ENCODE measurements at regions not wholly inside any gene's neighbourhood (a gene's known extent, or its start where the extent isn't known, plus 50 kb on each side); places are given as distances from the start of the nearest gene placed in this dataset.

DNA sequence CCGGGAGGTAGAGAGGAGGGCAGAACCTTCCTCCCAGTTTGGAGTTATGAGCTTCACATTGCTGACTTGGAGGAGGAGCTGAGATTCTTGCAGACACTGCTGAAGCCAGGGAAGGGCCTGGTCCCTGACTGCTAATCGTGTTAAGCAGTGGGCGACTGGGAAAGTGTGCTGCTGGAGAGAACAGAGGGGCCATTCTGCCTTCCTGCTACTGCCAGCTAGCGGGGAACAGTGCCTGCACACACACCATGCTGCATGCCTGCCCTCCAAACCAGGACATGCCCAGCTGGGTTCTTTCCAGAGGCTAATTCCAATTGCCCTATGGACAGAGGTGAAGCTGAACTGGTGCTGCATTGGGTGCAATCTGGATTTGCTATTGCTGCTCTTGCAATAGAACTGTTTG is 281.4 kb downstream of the AJAP1 start:
- Histone ChIP-seq H3K4me1 (replicated peaks) (no peaks in the 10 kb centered on the region), H3K4me3 (no peak overlapping the region), H3K27ac (no peak overlapping the region), H3K27me3 (replicated peaks) (no peaks in the 10 kb centered on the region), H3K9me3 (replicated peaks) (peaks cover 6% of the 10 kb centered on the region; the same call in 1 of the 2 replicates), H3K36me3 (no peaks in the 10 kb centered on the region)
- DNase-seq (ENCODE audit: low read depth in 1 of 2, low spot score in 2 of 2), result no peak

- Histone ChIP-seq H3K27ac (no peak overlapping the region), H3K4me1 (replicated peaks) (no peaks in the 10 kb centered on the region), H3K4me3 (no peak overlapping the region), H3K9me3 (replicated peaks) (no peaks in the 10 kb centered on the region; the same call in 1 of the 2 replicates), H3K36me3 (no peaks in the 10 kb centered on the region), H3K27me3 (replicated peaks) (no peaks in the 10 kb centered on the region)
- DNase-seq (ENCODE audit: low read depth in 1 of 2, low spot score in 2 of 2), result no peak
Observed at GRCh38 chr1:4933232-4933631, 278.8 kb downstream of the AJAP1 start.

DNA sequence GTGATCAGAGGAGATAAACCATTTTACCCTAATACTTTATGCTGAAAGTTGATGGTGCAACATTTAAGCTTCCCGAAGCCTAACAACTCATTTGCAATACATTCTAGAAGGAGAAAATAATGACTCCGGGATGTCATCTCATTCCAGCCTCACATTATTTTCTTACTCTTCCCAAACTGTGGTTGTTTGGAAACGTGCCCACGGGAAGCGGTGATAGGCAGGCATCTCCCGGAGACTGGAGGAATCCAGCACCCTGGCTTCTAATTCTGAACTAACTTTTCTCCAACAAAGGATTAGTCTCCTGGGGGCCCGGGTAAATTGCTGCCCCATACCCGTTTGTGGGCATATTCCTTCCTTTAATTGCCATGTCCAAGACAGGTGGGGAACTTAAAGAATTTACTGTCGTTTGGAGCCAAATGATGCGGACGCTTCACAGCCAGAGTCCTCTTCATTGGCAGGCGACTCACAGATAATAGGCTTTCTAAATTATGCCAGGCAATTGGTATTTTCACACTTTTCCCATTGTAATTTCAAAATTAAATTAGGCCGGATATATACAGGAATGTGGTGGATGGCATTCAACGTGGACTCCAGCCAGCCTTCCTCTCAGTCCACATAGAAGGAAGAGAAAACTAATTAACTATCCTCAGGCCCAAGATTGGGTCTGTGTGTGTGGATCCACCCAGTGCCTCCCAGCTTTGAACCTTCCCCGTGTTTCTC is 278.1 kb downstream of the AJAP1 start:
- Histone ChIP-seq H3K27ac (no peak overlapping the region), H3K4me1 (replicated peaks) (no peaks in the 10 kb centered on the region), H3K4me3 (no peak overlapping the region), H3K9me3 (replicated peaks) (no peaks in the 10 kb centered on the region; the same call in 1 of the 2 replicates), H3K36me3 (no peaks in the 10 kb centered on the region), H3K27me3 (replicated peaks) (no peaks in the 10 kb centered on the region)
- DNase-seq (ENCODE audit: low read depth in 1 of 2, low spot score in 2 of 2), result no peak

DNA sequence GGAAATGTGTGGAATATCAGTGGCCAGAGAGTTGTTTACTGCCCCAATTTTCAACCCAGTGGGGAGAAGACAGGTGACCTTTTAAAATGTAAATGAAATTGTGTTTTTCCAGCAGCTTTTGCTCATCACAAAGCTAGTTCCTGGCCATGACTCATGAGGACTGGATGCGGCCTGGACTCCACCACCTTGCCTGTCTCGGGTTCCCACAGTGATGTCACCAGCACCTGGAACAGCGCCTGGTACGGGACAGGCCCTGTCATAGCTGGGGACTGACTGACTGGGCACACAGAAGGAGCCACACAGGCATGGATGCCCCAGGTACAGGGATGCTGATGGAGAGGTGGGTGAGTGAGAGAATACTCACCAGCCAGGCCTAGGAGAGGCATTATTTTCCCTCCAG is 277.1 kb downstream of the AJAP1 start:
- Histone ChIP-seq H3K27me3 (replicated peaks) (no peaks in the 10 kb centered on the region), H3K4me1 (replicated peaks) (no peaks in the 10 kb centered on the region), H3K27ac (no peak overlapping the region), H3K4me3 (no peak overlapping the region), H3K36me3 (no peaks in the 10 kb centered on the region), H3K9me3 (replicated peaks) (peaks cover 2% of the 10 kb centered on the region; the same call in 1 of the 2 replicates)
- no peak for DNase-seq (ENCODE audit: low read depth in 1 of 2, low spot score in 2 of 2)

DNA sequence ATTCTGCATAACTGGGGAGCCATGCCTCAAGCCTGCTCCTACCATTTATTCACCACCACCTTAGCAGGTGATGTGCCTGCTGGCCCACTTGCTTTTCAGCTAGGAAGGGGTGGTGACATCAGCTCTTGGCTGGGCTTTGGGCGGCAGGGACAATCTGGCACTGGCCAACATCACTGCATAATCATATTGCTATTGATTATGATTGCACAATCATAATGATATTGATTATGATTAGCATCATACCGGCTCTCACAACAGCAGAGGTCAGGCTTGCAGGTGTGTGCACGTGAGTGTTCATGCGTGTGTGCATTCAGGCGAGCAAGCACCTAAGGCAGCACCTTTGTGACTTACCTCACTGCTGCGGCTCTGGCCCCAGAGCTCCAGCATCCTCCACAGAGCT is 273.8 kb downstream of the AJAP1 start:
- no peaks in the 10 kb centered on the region for H3K27me3 ChIP-seq (replicated peaks)
- peaks cover 10% of the 10 kb centered on the region; the same call in 1 of the 2 replicates for H3K9me3 ChIP-seq (replicated peaks)
- no peak overlapping the region for H3K27ac ChIP-seq
- no peak for DNase-seq (ENCODE audit: low read depth in 1 of 2, low spot score in 2 of 2)
- H3K4me1 ChIP-seq (replicated peaks), result no peaks in the 10 kb centered on the region
- no peaks in the 10 kb centered on the region for H3K36me3 ChIP-seq
- no peak overlapping the region for H3K4me3 ChIP-seq

DNA sequence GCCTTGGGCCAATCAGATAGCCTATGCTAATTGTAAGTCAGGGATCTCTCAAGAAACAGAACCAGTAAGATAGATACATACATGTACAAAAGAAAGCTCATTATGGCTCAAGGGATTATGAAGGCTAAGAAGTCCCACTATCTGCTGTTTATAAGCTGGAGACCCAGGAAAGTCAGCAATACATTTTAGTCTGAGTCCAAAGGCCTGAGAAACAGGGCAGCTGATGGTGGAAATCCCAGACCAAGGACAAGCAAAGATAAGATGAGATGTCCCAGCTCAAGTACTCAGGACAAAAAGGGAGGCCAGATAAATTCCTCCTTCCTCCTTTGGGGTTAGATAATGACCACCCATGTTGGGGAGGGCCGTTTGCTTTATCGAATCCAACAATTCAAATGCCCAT is 269.9 kb downstream of the AJAP1 start:
- Histone ChIP-seq H3K27me3 (replicated peaks) (no peaks in the 10 kb centered on the region), H3K4me3 (no peak overlapping the region), H3K27ac (no peak overlapping the region), H3K36me3 (no peaks in the 10 kb centered on the region), H3K9me3 (replicated peaks) (peaks cover 14% of the 10 kb centered on the region), H3K4me1 (replicated peaks) (no peaks in the 10 kb centered on the region)
- no peak for DNase-seq (ENCODE audit: low read depth in 1 of 2, low spot score in 2 of 2)

- Histone ChIP-seq H3K27ac (no peak overlapping the region), H3K9me3 (replicated peaks) (no peaks in the 10 kb centered on the region; the same call in none of the 2 replicates), H3K4me1 (replicated peaks) (no peaks in the 10 kb centered on the region), H3K36me3 (no peaks in the 10 kb centered on the region), H3K4me3 (no peak overlapping the region), H3K27me3 (replicated peaks) (no peaks in the 10 kb centered on the region)
- no peak for DNase-seq (ENCODE audit: low read depth in 1 of 2, low spot score in 2 of 2)
Observed at GRCh38 chr1:4916610-4917009, 262.2 kb downstream of the AJAP1 start.

DNA sequence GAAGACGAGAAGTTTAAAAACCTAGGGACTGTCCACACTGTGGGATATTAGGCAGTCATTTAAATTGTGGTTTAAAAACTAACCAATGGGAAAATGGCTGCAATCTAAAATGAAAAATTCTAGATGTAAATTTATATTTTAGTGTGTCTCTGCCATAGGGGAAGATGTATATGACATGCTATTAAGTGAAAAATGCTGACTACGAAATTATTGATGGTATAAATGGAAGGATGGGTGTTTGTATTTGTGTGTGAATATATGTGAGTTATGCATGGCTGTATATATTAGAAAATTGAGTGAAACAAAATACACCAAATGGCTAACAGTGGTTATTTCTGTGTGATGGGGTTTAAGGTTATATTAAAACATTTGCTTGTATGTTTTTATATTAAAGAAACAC is 260.7 kb downstream of the AJAP1 start:
- Histone ChIP-seq H3K27me3 (replicated peaks) (no peaks in the 10 kb centered on the region), H3K4me1 (replicated peaks) (no peaks in the 10 kb centered on the region), H3K9me3 (replicated peaks) (peaks cover 2% of the 10 kb centered on the region), H3K4me3 (no peak overlapping the region), H3K36me3 (no peaks in the 10 kb centered on the region), H3K27ac (no peak overlapping the region)
- no peak for DNase-seq (ENCODE audit: low read depth in 1 of 2, low spot score in 2 of 2)

GRCh38 chr1:4908486-4908885 is 254.1 kb downstream of the AJAP1 start:
- Histone ChIP-seq H3K4me1 (replicated peaks) (no peaks in the 10 kb centered on the region), H3K36me3 (no peaks in the 10 kb centered on the region), H3K9me3 (replicated peaks) (peaks cover 2% of the 10 kb centered on the region; the same call in 1 of the 2 replicates), H3K27ac (no peak overlapping the region), H3K27me3 (replicated peaks) (no peaks in the 10 kb centered on the region), H3K4me3 (no peak overlapping the region)
- no peak for DNase-seq (ENCODE audit: low read depth in 1 of 2, low spot score in 2 of 2)

GRCh38 chr1:4894566-4894965 is 240.2 kb downstream of the AJAP1 start:
- Histone ChIP-seq H3K27ac (no peak overlapping the region), H3K9me3 (replicated peaks) (peaks cover 12% of the 10 kb centered on the region), H3K4me1 (replicated peaks) (no peaks in the 10 kb centered on the region), H3K36me3 (no peaks in the 10 kb centered on the region), H3K4me3 (no peak overlapping the region), H3K27me3 (replicated peaks) (no peaks in the 10 kb centered on the region)
- no peak for DNase-seq (ENCODE audit: low read depth in 1 of 2, low spot score in 2 of 2)

DNA sequence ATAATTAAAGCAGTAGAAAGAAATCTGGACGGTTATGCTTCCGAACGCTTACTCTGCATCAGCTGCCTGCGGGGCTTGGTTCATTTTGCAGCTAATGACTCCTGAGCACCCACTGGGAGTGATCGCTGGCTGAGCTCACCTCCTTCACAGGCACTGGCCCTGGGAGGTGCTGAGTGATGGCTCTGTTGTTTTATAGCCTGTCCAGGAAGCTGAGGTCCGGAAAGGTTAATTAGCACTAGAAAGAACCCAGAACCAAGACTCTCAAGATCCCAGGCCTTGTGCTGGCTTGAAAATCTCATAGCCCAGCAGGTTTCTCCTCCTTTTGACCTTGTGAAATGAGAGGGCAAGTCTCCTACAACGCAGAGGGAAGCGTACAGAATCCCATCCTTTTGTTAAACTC is 226.2 kb downstream of the AJAP1 start:
- DNase-seq (ENCODE audit: low read depth in 1 of 2, low spot score in 2 of 2), result no peak
- no peaks in the 10 kb centered on the region for H3K36me3 ChIP-seq
- H3K27me3 ChIP-seq (replicated peaks), result no peaks in the 10 kb centered on the region
- H3K27ac ChIP-seq, result no peak overlapping the region
- H3K4me3 ChIP-seq, result no peak overlapping the region
- no peaks in the 10 kb centered on the region for H3K4me1 ChIP-seq (replicated peaks)
- peaks cover 16% of the 10 kb centered on the region for H3K9me3 ChIP-seq (replicated peaks)

DNA sequence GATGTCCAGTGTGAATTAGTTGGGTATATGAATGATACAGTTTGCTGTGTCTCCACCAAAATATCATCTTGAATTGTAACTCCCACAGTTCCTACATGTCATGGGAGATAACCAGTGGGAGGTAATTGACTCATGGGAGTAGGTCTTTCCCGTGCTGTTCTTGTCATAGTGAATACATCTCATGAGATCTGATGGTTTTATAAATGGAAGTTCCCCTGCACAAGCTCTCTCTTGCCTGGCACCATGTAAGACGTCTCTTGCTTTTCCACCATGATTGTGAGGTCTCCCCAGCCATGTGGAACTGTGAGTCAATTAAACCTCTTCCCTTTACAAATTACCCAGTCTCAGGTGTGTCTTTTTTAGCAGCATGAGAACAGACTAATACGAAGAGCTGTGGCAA is 223.0 kb downstream of the AJAP1 start:
- Histone ChIP-seq H3K4me1 (replicated peaks) (no peaks in the 10 kb centered on the region), H3K4me3 (no peak overlapping the region), H3K27ac (no peak overlapping the region), H3K9me3 (replicated peaks) (peaks cover 11% of the 10 kb centered on the region), H3K36me3 (no peaks in the 10 kb centered on the region), H3K27me3 (replicated peaks) (no peaks in the 10 kb centered on the region)
- no peak for DNase-seq (ENCODE audit: low read depth in 1 of 2, low spot score in 2 of 2)

GRCh38 chr1:4871373-4871772 is 217.0 kb downstream of the AJAP1 start:
- H3K4me1 ChIP-seq (replicated peaks), result no peaks in the 10 kb centered on the region
- peaks cover 24% of the 10 kb centered on the region for H3K9me3 ChIP-seq (replicated peaks)
- no peaks in the 10 kb centered on the region for H3K36me3 ChIP-seq
- no peaks in the 10 kb centered on the region for H3K27me3 ChIP-seq (replicated peaks)
- no peak overlapping the region for H3K27ac ChIP-seq
- DNase-seq (ENCODE audit: low read depth in 1 of 2, low spot score in 2 of 2), result no peak
- no peak overlapping the region for H3K4me3 ChIP-seq

GRCh38 chr1:4868521-4868920 is 214.1 kb downstream of the AJAP1 start:
- Histone ChIP-seq H3K9me3 (replicated peaks) (peaks cover 21% of the 10 kb centered on the region), H3K4me3 (no peak overlapping the region), H3K27me3 (replicated peaks) (no peaks in the 10 kb centered on the region), H3K27ac (no peak overlapping the region), H3K36me3 (no peaks in the 10 kb centered on the region), H3K4me1 (replicated peaks) (no peaks in the 10 kb centered on the region)
- DNase-seq (ENCODE audit: low read depth in 1 of 2, low spot score in 2 of 2), result no peak

GRCh38 chr1:4856396-4856795 is 202.0 kb downstream of the AJAP1 start:
- no peak overlapping the region for H3K4me3 ChIP-seq
- peaks cover 7% of the 10 kb centered on the region for H3K9me3 ChIP-seq (replicated peaks)
- no peaks in the 10 kb centered on the region for H3K27me3 ChIP-seq (replicated peaks)
- no peaks in the 10 kb centered on the region for H3K36me3 ChIP-seq
- no peaks in the 10 kb centered on the region for H3K4me1 ChIP-seq (replicated peaks)
- H3K27ac ChIP-seq, result no peak overlapping the region
- no peak for DNase-seq (ENCODE audit: low read depth in 1 of 2, low spot score in 2 of 2)
